T follicular helper cell (primary cell): ENCODE measurements at regions not wholly inside any gene's neighbourhood (a gene's known extent, or its start where the extent isn't known, plus 50 kb on each side); places are given as distances from the start of the nearest gene placed in this dataset.
"Not testable (repeated sequence)": the region's sequence is repeated elsewhere in the genome, so short reads cannot be mapped to it uniquely, and the experiment has no call there.

Experiments
- DNase-seq: peaks from one replicate; pipeline ENCODE4 v3.0.0-alpha.2; 2020; ENCODE audit warnings: low read depth

- no peak for DNase-seq
Measured at GRCh38 chr19:32038021-32038920, 307.1 kb upstream of the ZNF507 start.

- DNase-seq: no peak
Measured at GRCh38 chr19:32038961-32039360, 306.4 kb upstream of the ZNF507 start.

DNA sequence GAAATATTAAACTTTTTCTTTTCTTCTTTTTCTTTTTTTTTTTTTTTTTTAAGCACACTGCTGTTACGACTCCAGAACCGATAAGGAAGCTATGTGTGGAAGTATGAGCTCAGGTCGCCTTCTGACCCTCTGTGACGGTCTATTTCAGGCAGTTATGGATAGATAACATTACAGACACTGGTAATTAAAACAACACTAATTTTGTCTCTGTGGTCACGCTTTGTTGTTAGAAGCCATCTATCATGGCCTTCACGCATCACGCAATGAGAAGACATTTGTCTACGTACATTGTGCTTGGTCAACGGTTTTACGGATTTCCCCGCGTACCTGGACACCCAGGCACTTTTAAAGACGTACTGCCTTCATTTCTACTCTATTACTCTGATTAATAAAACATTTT, 306.0 kb upstream of the ZNF507 start:
- no peak for DNase-seq

DNA sequence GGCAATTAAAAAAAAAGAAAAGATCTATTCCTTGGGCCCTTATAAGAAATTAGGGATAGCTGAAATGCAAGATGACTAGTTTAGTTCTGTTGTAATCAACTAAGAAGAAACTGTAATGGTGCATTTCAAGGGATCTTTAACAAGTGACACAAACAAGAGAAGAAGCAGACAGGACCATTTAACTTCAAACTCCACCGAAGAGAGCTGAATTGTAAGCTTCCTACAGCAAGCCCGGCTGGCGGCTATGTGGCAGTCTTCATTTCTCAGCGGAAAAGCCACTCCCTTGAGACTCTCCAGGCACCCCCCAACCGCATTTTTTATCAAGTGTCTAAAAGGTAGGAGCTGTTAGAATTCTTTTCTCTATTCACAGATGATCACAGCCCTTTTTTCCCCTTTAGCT, 305.2 kb upstream of the ZNF507 start:
- no peak for DNase-seq

GRCh38 chr19:32041681-32042292, 303.6 kb upstream of the ZNF507 start:
- DNase-seq: no peak

DNA sequence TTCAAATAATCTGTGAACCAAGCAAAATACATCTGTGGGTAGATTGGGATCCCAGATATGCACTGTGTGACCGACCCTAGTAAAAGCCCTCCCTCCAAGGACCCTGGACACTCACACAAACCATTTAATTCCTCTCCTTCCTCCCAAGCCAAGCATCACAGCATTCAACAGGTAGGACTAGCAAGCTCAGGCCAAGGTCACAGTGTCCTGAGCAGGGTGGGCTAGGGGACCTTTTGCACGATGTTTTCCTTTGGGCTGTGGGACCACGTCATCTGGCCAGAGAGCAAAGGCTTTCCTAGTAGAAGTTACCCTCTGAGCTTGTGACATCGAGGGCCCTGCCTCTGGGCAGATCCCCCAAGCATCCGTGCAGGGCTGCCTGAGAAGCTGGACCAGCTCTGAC, 297.6 kb upstream of the ZNF507 start:
- no peak for DNase-seq

DNA sequence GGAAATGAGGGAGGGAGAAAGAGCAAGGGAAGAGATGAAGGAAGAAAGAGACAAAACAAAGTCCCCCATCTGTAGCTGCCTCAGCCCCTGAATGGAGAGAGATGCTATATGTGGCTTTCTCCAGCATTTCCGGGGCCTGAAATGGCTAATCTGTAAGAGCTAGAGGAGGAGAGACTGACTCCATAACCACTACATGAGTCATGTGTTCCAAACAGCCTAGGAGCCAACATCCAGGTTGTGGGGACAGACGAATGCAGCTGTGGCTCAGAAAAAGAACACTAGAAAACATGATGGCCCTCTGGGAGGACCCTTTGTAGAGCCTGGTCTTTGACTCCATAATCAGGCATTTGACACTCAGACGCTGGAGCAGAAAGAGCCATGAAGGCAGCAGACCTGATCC, 292.0 kb upstream of the ZNF507 start:
- DNase-seq: no peak

DNA sequence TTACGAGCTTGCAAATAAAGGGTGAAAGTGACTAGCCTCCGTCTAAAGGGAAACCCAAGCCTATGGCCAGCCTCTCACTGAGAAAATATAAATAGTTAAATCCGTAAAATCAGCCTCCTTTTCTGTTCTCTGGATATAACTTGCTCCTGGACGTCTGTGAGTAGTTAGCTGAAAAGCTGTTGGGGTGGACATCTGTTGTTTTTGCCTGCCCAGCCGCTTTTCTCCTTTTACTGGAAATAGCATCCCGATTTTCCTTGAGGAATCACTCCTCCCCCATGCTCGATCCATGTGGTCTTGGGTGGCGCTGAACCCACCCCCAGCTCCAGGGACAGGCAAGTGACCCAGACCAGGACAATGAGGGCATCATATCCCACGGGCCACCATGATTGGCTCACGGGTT, 291.5 kb upstream of the ZNF507 start:
- no peak for DNase-seq

DNA sequence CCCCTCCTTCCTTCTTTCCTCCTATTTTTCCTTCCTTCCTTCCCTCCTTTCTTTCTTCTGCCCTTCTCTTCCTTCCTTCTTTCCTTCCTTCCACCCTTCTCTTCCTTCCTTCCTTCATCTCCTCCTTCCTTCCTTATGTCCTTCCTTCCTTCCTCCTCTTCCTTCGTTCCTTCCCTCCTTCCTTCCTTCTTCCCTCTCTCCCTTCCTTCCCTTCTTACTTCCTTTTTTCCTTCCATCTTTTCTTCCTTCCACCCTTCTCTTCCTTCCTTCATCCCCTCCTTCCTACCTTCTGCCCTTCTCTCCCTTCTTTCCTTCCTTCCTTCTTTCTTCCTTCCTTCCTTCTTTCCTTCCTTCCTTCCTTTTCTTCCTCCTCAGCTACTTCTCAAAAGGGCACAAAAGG, 287.3 kb upstream of the ZNF507 start:
- DNase-seq: no peak

DNA sequence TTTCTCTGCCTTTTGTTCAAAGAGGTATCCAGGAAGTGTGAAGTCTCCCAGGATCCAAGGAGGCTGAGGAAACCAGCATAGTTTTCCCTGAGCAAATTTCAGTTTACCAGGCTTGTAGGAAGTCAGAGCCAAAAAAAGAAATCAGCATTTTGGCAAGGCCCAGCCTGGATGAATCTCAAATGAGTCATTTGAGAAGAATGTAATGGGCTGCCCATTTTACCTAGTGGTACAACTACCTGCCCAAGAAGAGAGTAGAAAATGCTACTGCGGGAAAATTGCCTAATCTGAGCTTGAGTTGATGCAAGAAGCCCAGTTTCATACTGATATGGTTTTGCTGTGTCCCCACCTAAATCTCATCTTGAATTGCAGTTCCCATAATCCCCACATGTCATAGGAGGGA, 284.1 kb upstream of the ZNF507 start:
- DNase-seq: no peak

GRCh38 chr19:32063601-32064000, 281.8 kb upstream of the ZNF507 start:
- no peak for DNase-seq

GRCh38 chr19:32066056-32066455, 279.4 kb upstream of the ZNF507 start:
- no peak for DNase-seq

DNA sequence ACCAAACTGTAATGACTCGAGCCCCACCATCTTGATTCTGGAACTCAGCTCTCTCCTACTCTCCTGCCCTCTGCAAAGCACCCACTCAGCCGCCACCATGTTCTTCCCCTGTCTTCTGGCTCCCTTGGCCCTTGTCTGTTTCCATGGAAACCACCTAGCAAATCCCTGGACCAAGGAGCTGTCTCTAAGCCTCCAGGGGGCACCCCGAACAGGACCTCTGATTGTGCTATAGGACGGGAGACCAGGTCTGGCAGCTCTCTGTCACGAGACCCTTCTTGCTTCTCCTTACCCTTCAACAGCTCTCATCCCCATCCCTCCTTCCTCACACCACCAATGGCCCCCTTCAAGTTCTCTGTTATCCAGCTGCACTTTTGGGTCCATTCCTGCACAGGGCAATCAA, 277.7 kb upstream of the ZNF507 start:
- DNase-seq: no peak

DNA sequence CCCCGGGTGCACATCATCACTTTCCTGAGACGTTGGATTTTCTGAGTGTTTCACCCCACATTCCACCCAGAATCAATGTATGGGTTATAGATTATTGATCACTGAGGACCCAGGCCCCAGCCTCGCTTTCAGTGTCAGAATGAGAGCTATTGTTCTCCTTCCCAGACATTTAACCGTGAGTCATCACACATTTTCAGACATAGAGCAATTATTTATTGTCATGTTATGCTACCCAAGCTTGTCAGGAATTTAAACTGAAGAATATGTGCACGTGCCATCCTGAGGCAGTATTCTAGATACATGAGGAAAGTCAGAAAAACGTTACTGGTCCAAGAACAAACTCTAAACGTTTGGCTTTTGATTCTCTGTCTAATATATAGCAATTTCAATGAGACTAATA, 276.6 kb upstream of the ZNF507 start:
- no peak for DNase-seq

DNA sequence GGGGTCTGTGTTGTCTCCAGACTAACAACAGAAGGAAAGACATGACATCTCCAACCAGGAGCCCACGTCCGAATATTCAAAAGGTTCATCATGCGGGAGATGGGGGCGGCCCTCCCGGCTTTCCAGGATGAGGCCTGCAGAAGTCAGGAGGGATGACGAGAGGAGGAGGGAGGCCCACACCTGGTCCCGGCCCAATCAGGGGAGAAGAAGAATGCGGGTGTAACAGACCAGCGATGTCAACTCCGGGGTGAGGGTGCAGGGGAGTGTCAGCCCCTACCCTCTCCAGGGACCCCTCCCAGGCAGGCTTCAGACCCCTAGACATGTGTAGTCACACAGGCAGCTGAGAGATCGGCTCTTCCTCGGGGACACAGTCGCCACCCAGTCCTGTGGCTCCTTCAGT, 275.3 kb upstream of the ZNF507 start:
- DNase-seq: no peak

DNA sequence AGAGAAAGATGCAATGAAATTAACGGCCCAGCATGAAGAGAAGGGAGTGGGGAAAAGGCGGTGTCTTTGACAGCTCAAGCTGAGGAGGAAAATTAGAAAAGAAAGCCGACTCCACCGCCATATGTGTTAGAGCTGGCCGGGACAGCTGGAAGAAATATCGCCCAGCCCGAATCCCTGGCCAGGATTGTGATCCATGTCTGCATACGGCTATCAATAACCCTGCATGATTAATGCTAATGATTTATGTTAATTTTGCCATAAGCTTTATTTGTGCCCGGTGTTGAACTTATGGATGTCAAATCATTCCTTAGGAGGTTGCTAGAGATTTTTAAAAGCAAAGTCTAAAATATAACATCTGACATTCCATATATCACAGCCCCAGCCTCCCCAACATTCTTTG, 263.4 kb upstream of the ZNF507 start:
- DNase-seq: no peak

DNA sequence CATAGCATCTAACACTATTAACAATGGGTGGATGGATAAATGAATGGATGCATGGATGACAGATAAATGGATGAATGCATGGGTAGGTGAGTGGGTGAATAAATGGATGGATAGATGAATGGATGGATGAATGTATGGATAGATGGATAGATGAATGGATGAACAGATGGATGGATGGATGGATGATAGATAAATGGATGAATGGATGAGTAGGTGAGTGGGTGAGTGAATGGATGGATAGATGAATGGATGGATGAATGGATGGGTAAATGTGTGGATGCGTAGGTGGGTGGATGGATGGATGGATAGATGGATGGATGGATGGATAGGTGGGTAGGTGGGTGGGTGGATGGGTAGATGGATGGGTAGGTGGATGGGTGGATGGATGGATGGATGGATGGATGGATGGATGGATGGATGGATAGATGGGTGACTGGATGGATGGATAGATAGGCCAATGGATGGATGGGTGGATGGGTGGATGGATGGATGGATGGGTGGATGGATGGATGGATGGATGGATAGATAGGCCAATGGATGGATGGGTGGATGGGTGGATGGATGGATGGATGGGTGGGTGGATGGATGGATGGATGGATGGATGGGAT, 260.6 kb upstream of the ZNF507 start:
- not testable (repeated sequence) for DNase-seq

GRCh38 chr19:32091241-32091640, 254.2 kb upstream of the ZNF507 start:
- no peak for DNase-seq

- no peak for DNase-seq
Measured at GRCh38 chr19:32097011-32097410, 248.4 kb upstream of the ZNF507 start.

DNA sequence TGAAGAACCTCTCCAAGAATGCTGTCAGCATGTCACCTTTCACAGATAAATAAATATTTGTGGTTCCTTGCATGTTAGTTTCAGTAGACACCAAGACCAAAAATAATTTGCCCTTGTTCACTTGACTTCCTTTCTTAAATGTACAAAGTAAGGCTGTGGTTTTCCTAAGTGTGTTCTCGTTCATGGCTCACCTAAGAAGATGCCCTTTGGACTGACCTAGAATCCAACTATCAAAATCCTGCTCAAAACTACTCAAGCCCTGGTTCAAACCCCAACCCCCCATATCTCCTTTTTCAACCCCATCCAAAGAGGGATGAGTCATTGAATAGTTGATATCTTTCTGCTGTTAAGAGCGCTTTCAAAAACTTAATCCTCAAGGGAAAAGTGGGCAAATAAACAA, 247.8 kb upstream of the ZNF507 start:
- DNase-seq: no peak

DNA sequence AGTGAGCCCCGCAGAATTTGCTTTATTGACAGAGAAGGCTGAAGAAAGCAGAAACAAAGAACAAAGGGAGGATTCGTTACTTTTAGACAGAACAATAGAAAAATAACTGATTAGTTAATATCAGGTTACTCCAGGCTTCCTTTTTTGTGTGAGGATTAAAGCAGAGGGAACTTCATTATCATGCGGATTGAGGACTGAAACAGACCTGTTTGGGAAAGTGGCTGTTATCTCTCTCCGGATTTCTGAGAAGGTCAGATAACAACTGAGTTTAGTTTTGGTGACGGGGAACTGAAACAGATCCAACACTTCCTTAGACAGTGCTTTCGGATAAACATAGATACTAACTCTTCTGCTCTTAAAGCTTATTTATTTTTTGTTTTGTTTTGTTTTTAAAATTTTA, 246.4 kb upstream of the ZNF507 start:
- no peak for DNase-seq

GRCh38 chr19:32101206-32101605, 244.2 kb upstream of the ZNF507 start:
- DNase-seq: no peak

- DNase-seq: no peak
Measured at GRCh38 chr19:32103541-32103940, 241.9 kb upstream of the ZNF507 start.
